ENCODE measurements at regions not wholly inside any gene's neighbourhood (a gene's known extent, or its start where the extent isn't known, plus 50 kb on each side); places are given as distances from the start of the nearest gene placed in this dataset.

DNA sequence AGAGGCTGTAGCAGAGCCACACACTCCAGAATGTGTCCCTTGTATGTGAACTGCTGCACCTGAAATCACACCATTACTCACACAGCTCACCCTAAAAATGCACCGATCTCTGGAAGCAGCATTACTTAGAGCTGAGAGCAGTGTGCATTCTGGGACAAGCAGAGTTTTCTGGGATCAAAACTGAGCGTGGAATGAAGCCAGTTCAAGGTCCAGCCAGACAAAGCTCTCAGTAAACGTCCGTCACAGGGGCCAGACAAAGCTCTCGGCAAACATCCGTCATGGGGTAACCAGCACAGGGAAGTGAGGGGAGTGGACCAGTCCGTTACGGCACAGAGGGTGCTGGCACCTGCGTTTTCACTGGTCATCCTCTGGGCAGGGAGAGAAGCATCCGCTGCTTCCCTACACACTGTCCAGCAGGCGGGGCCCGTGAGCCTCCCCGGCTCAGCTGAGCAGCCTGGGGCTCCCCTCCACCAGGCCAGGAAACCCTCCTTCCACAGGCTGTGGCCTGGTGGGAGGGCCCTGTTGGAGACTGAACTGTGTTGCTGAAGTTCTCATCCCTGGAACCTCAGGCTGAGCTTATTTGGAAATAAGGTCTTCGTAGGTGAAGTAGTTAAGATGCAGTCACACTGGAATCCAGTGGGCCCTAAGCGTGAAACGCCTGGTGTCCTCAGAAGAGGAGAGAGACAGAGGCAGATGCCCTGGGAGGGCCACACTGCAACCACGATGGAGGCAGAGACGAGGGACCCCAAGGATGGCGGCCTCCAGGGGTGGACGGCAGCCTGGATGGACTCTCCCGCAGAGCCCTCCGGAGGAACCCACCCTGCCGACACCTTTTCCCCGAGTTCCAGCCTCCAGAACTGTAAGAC is 883.9 kb downstream of the BRD1 start:
- no peak overlapping the region for H3K9ac ChIP-seq (ENCODE audit: low read length)
- ATAC-seq, result peak; percentile 98

More for the DNA sequence above, 883.9 kb downstream of the BRD1 start:
- H3K4me2 ChIP-seq (ENCODE audit: low read length), result no peak overlapping the region; the same call in 1 of the 2 replicates
- no peaks in the 10 kb centered on the region for H3K9me3 ChIP-seq (ENCODE audit: control insufficient read depth in 1 of 2, insufficient read depth in 1 of 2, low read depth in 1 of 2, low read length in 2 of 2)
- no peaks in the 10 kb centered on the region for H4K20me1 ChIP-seq (ENCODE audit: insufficient read depth)
- POLR2A ChIA-PET, result no interaction called here
- H3K4me1 ChIP-seq (ENCODE audit: control insufficient read depth in 1 of 2, insufficient read depth in 2 of 2, low read length in 2 of 2), result no peaks in the 10 kb centered on the region
- TF ChIP-seq YY1 (IDR thresholded peaks at IDR 0.05; ENCODE audit: extremely low read depth, insufficient replicate concordance, low read depth, low read length) (no peak), JUND (IDR thresholded peaks at IDR 0.05) (no peak), SRF (IDR thresholded peaks at IDR 0.05; ENCODE audit: low read depth) (no peak), RAD21 (IDR thresholded peaks at IDR 0.05; ENCODE audit: low read depth) (peak; percentile 47), ZFX (IDR thresholded peaks at IDR 0.05) (no peak)
- TF ChIP-seq, protein P1, sequence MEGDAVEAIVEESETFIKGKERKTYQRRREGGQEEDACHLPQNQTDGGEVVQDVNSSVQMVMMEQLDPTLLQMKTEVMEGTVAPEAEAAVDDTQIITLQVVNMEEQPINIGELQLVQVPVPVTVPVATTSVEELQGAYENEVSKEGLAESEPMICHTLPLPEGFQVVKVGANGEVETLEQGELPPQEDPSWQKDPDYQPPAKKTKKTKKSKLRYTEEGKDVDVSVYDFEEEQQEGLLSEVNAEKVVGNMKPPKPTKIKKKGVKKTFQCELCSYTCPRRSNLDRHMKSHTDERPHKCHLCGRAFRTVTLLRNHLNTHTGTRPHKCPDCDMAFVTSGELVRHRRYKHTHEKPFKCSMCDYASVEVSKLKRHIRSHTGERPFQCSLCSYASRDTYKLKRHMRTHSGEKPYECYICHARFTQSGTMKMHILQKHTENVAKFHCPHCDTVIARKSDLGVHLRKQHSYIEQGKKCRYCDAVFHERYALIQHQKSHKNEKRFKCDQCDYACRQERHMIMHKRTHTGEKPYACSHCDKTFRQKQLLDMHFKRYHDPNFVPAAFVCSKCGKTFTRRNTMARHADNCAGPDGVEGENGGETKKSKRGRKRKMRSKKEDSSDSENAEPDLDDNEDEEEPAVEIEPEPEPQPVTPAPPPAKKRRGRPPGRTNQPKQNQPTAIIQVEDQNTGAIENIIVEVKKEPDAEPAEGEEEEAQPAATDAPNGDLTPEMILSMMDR (IDR thresholded peaks at IDR 0.05 in 2 of 3, conservative IDR thresholded peaks at IDR 0.05 in 1 of 3; ENCODE audit: borderline replicate concordance in 1 of 3, insufficient read depth in 1 of 3, low read depth in 2 of 3, low read length in 2 of 3), result peak; percentile 34 to 86 (median 67); a peak in 5 of 6 replicates
- no TSS peak for BruUV-seq (replicated peaks)
- H3K27ac ChIP-seq (ENCODE audit: low read depth, low read length), result no peak overlapping the region
- H3K27me3 ChIP-seq (ENCODE audit: insufficient read depth, low read length), result no peaks in the 10 kb centered on the region
- no peak overlapping the region for H2AFZ ChIP-seq (ENCODE audit: low read depth, low read length, poor library complexity, severe bottlenecking)
- CTCF ChIA-PET, result interaction anchor here (1.2 to 1.4 kb wide), 3 partner anchors 8 to 361 kb away, joined by 4 to 14 read pairs (median 5); no protein-coding TSS in a partner anchor
- H3K9me2 ChIP-seq (ENCODE audit: insufficient read depth), result no peaks in the 10 kb centered on the region
- no peaks in the 10 kb centered on the region for H3K36me3 ChIP-seq (ENCODE audit: control insufficient read depth in 1 of 2, insufficient read depth in 2 of 2, low read length in 2 of 2)
- no peak overlapping the region for H3K4me3 ChIP-seq (replicated peaks in 1 of 2; ENCODE audit: low read depth in 1 of 2, low read length in 2 of 2)
- RAD21 ChIA-PET (ENCODE audit: low non-redundant PET in 1 of 2, low total read pairs in 2 of 2, uncharacterized antibody in 2 of 2, unreplicated experiment in 2 of 2), result no interaction called here
- no peaks in the 10 kb centered on the region for H3K79me2 ChIP-seq (ENCODE audit: insufficient read depth, low read length)
- DNase-seq (ENCODE audit: low read depth, low spot score), result no peak
- intact Hi-C loops (cut with micrococcal nuclease), result no loop called here
